ENCODE measurements at regions not wholly inside any gene's neighbourhood (a gene's known extent, or its start where the extent isn't known, plus 50 kb on each side); places are given as distances from the start of the nearest gene placed in this dataset.

DNA sequence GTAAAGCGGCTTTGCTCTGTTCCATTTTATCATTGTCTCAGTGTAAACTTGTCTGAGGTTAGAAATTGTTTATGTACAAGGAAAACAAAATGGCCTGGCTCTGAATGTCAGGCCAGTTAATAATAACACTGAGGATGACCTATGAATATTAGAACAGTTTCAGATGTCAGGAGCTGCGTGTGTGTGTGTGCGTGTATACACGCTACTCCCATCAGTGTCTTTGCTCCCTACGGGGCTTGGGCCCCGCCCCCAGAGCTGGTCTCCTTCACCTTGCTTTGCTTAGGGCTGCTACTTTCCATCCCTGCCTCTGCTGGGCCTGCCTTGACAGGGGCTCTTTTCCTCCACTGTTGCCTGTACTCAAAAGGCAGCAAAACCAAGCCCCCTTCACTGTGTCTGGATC is 142.3 kb upstream of the BET1 start:
- no peak for TF ChIP-seq EZH2 (IDR thresholded peaks at IDR 0.05; ENCODE audit: low read depth)
- TF ChIP-seq, protein P1, sequence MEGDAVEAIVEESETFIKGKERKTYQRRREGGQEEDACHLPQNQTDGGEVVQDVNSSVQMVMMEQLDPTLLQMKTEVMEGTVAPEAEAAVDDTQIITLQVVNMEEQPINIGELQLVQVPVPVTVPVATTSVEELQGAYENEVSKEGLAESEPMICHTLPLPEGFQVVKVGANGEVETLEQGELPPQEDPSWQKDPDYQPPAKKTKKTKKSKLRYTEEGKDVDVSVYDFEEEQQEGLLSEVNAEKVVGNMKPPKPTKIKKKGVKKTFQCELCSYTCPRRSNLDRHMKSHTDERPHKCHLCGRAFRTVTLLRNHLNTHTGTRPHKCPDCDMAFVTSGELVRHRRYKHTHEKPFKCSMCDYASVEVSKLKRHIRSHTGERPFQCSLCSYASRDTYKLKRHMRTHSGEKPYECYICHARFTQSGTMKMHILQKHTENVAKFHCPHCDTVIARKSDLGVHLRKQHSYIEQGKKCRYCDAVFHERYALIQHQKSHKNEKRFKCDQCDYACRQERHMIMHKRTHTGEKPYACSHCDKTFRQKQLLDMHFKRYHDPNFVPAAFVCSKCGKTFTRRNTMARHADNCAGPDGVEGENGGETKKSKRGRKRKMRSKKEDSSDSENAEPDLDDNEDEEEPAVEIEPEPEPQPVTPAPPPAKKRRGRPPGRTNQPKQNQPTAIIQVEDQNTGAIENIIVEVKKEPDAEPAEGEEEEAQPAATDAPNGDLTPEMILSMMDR (conservative IDR thresholded peaks at IDR 0.05), result no peak
